IPS DF 6.9 (cell line): ENCODE measurements at regions not wholly inside any gene's neighbourhood (a gene's known extent, or its start where the extent isn't known, plus 50 kb on each side); places are given as distances from the start of the nearest gene placed in this dataset.

Experiments used
- DNase-seq: peaks from one replicate; pipeline ENCODE4 v3.0.0-alpha.2; 2013; ENCODE audit warnings: low read depth, low spot score
- H3K27ac ChIP-seq: one replicate; pipeline ENCODE4 v1.5.1; 2013; ENCODE audit warnings: low read length, control low read depth
- H3K27me3 ChIP-seq: 2 replicates; pipeline ENCODE4 v1.6.1; 2013; ENCODE audit warnings: mild to moderate bottlenecking, low read length; ENCODE audit not compliant: control insufficient read depth, insufficient read depth
- H3K36me3 ChIP-seq: 2 replicates; pipeline ENCODE4 v1.6.1; 2013; ENCODE audit warnings: low read length; ENCODE audit not compliant: control insufficient read depth, insufficient read depth
- H3K4me1 ChIP-seq: 2 replicates; pipeline ENCODE4 v1.6.1; 2013; ENCODE audit warnings: low read length; ENCODE audit not compliant: control insufficient read depth, insufficient read depth
- H3K4me3 ChIP-seq: 2 replicates; pipeline ENCODE4 v1.5.1; 2013; ENCODE audit warnings: mild to moderate bottlenecking, low read length
- H3K9me3 ChIP-seq: 2 replicates; pipeline ENCODE4 v1.6.1; 2013; ENCODE audit warnings: low read length, inconsistent platforms; ENCODE audit not compliant: control insufficient read depth, insufficient read depth
- WGBS: extraction: QIAGEN DNeasy Blood & Tissue Kit; methylation state at CpG from one replicate; pipeline ENCODE4 v1.1.7; 2013; ENCODE audit warnings: mixed read lengths, missing lambda C conversion rate; ENCODE audit not compliant: insufficient read length, insufficient coverage; 5-methylcytosine and 5-hydroxymethylcytosine counted together

GRCh38 chr10:44435196-44435595 is 50.3 kb upstream of the CXCL12 start:
- Histone ChIP-seq H3K9me3 (no peaks in the 10 kb centered on the region), H3K4me3 (no peak overlapping the region), H3K36me3 (no peaks in the 10 kb centered on the region), H3K27me3 (no peaks in the 10 kb centered on the region), H3K27ac (no peak overlapping the region), H3K4me1 (no peaks in the 10 kb centered on the region)
- DNase-seq = no peak
- WGBS = no CpG with 5 or more reads among the region's 7 CpGs

GRCh38 chr10:44436240-44436639 is 51.3 kb upstream of the CXCL12 start:
- H3K27me3 ChIP-seq = no peaks in the 10 kb centered on the region
- H3K9me3 ChIP-seq = no peaks in the 10 kb centered on the region
- H3K4me3 ChIP-seq = no peak overlapping the region
- no peaks in the 10 kb centered on the region for H3K36me3 ChIP-seq
- H3K4me1 ChIP-seq = no peaks in the 10 kb centered on the region
- no CpG with 5 or more reads among the region's 1 CpG for WGBS
- no peak for DNase-seq
- H3K27ac ChIP-seq = no peak overlapping the region

- H3K27ac ChIP-seq = no peak overlapping the region
- H3K4me3 ChIP-seq = no peak overlapping the region
- no peaks in the 10 kb centered on the region for H3K27me3 ChIP-seq
- DNase-seq = no peak
- H3K4me1 ChIP-seq = no peaks in the 10 kb centered on the region
- H3K9me3 ChIP-seq = no peaks in the 10 kb centered on the region
- no CpG with 5 or more reads among the region's 4 CpGs for WGBS
- H3K36me3 ChIP-seq = no peaks in the 10 kb centered on the region
Observed at GRCh38 chr10:44437840-44438511, 53.1 kb upstream of the CXCL12 start.

GRCh38 chr10:44439239-44439957 is 54.5 kb upstream of the CXCL12 start:
- no CpG with 5 or more reads among the region's 8 CpGs for WGBS

GRCh38 chr10:44439958-44440244 is 55.0 kb upstream of the CXCL12 start:
- Histone ChIP-seq H3K4me3 (no peak overlapping the region), H3K36me3 (no peaks in the 10 kb centered on the region), H3K9me3 (no peaks in the 10 kb centered on the region), H3K4me1 (no peaks in the 10 kb centered on the region), H3K27me3 (no peaks in the 10 kb centered on the region), H3K27ac (no peak overlapping the region)
- WGBS = no CpG with 5 or more reads among the region's 5 CpGs
- no peak for DNase-seq

More at GRCh38 chr10:44439239-44439957, 54.5 kb upstream of the CXCL12 start:
- Histone ChIP-seq H3K9me3 (no peaks in the 10 kb centered on the region), H3K27ac (no peak overlapping the region), H3K4me1 (no peaks in the 10 kb centered on the region), H3K36me3 (no peaks in the 10 kb centered on the region), H3K4me3 (no peak overlapping the region), H3K27me3 (no peaks in the 10 kb centered on the region)
- no peak for DNase-seq

GRCh38 chr10:44457259-44457658 is 72.4 kb upstream of the CXCL12 start:
- Histone ChIP-seq H3K9me3 (no peaks in the 10 kb centered on the region), H3K27ac (no peak overlapping the region), H3K4me3 (no peak overlapping the region), H3K36me3 (no peaks in the 10 kb centered on the region), H3K4me1 (no peaks in the 10 kb centered on the region), H3K27me3 (no peaks in the 10 kb centered on the region)
- DNase-seq = no peak
- no CpG with 5 or more reads among the region's 2 CpGs for WGBS

GRCh38 chr10:44458671-44459413 is 73.9 kb upstream of the CXCL12 start:
- Histone ChIP-seq H3K9me3 (no peaks in the 10 kb centered on the region), H3K36me3 (no peaks in the 10 kb centered on the region), H3K27me3 (no peaks in the 10 kb centered on the region), H3K4me3 (no peak overlapping the region), H3K4me1 (no peaks in the 10 kb centered on the region), H3K27ac (no peak overlapping the region)
- DNase-seq = no peak
- WGBS = no CpG with 5 or more reads among the region's 7 CpGs

GRCh38 chr10:44459671-44460070 is 74.8 kb upstream of the CXCL12 start:
- Histone ChIP-seq H3K36me3 (no peaks in the 10 kb centered on the region), H3K4me3 (no peak overlapping the region), H3K27me3 (no peaks in the 10 kb centered on the region), H3K27ac (no peak overlapping the region), H3K4me1 (no peaks in the 10 kb centered on the region), H3K9me3 (no peaks in the 10 kb centered on the region)
- WGBS = no CpG with 5 or more reads among the region's 2 CpGs
- DNase-seq = no peak

- no peaks in the 10 kb centered on the region for H3K9me3 ChIP-seq
- no peaks in the 10 kb centered on the region for H3K36me3 ChIP-seq
- no peak overlapping the region for H3K27ac ChIP-seq
- no CpG with 5 or more reads among the region's 1 CpG for WGBS
- H3K4me3 ChIP-seq = no peak overlapping the region
- H3K27me3 ChIP-seq = no peaks in the 10 kb centered on the region
- no peak for DNase-seq
- H3K4me1 ChIP-seq = no peaks in the 10 kb centered on the region
Observed at GRCh38 chr10:44460416-44460815, 75.5 kb upstream of the CXCL12 start.

GRCh38 chr10:44462338-44462914 is 77.5 kb upstream of the CXCL12 start:
- no CpG with 5 or more reads among the region's 7 CpGs for WGBS
- H3K27me3 ChIP-seq = no peaks in the 10 kb centered on the region

More at GRCh38 chr10:44462338-44462914, 77.5 kb upstream of the CXCL12 start:
- no peaks in the 10 kb centered on the region for H3K4me1 ChIP-seq
- no peak overlapping the region for H3K27ac ChIP-seq
- no peaks in the 10 kb centered on the region for H3K36me3 ChIP-seq
- DNase-seq = no peak
- no peaks in the 10 kb centered on the region for H3K9me3 ChIP-seq
- H3K4me3 ChIP-seq = no peak overlapping the region
